Stimulated activated CD4-positive, alpha-beta T cell treated with anti-CD3 and anti-CD28 coated beads, Interleukin-2, amount 100 ng/mL, for 48 hours (primary cell): ENCODE measurements at regions not wholly inside any gene's neighbourhood (a gene's known extent, or its start where the extent isn't known, plus 50 kb on each side); places are given as distances from the start of the nearest gene placed in this dataset.
"Not testable (repeated sequence)": the region's sequence is repeated elsewhere in the genome, so short reads cannot be mapped to it uniquely, and the experiment has no call there.

Experiments used
- DNase-seq, 2 donors: peaks; one replicate each; pipeline ENCODE4 v3.0.0-alpha.2; 2020

GRCh38 chr3:21995079-21995607 lies 244.1 kb upstream of the ZNF385D start:
- DNase-seq, result no peak

GRCh38 chr3:22007368-22007767 lies 256.4 kb upstream of the ZNF385D start:
- DNase-seq, result no peak

- no peak for DNase-seq
These were observed 260.0 kb upstream of the ZNF385D start for GRCh38 chr3:22010997-22011396.

- DNase-seq, result no peak
These were observed 261.5 kb upstream of the ZNF385D start for GRCh38 chr3:22012471-22012870.

- no peak for DNase-seq
These were observed 262.6 kb upstream of the ZNF385D start for GRCh38 chr3:22013641-22014040.

GRCh38 chr3:22016197-22016596 lies 265.2 kb upstream of the ZNF385D start:
- no peak for DNase-seq

GRCh38 chr3:22024638-22025037 lies 273.6 kb upstream of the ZNF385D start:
- not testable (repeated sequence) for DNase-seq

- DNase-seq, result no peak
These were observed 278.5 kb upstream of the ZNF385D start for GRCh38 chr3:22029480-22029879.

- no peak for DNase-seq
These were observed 288.2 kb upstream of the ZNF385D start for GRCh38 chr3:22039161-22039560.

GRCh38 chr3:22040150-22040549 lies 289.1 kb upstream of the ZNF385D start:
- no peak for DNase-seq

- no peak for DNase-seq
These were observed 294.9 kb upstream of the ZNF385D start for GRCh38 chr3:22045882-22046281.

GRCh38 chr3:22063500-22063899 lies 312.5 kb upstream of the ZNF385D start:
- no peak for DNase-seq

GRCh38 chr3:22068619-22069018 lies 317.6 kb upstream of the ZNF385D start:
- no peak for DNase-seq

- DNase-seq, result no peak
These were observed 337.2 kb upstream of the ZNF385D start for GRCh38 chr3:22088204-22088603.

GRCh38 chr3:22089284-22089683 lies 338.3 kb upstream of the ZNF385D start:
- DNase-seq, result no peak

GRCh38 chr3:22091329-22091728 lies 340.3 kb upstream of the ZNF385D start:
- no peak for DNase-seq

GRCh38 chr3:22098021-22098420 lies 347.0 kb upstream of the ZNF385D start:
- no peak for DNase-seq

- no peak for DNase-seq
These were observed 350.3 kb upstream of the ZNF385D start for GRCh38 chr3:22101351-22101750.

GRCh38 chr3:22101811-22102210 lies 350.8 kb upstream of the ZNF385D start:
- DNase-seq, result no peak

GRCh38 chr3:22103423-22103822 lies 352.4 kb upstream of the ZNF385D start:
- DNase-seq, result no peak

- no peak for DNase-seq
These were observed 355.3 kb upstream of the ZNF385D start for GRCh38 chr3:22106213-22106896.

GRCh38 chr3:22111226-22111625 lies 360.2 kb upstream of the ZNF385D start:
- no peak for DNase-seq

GRCh38 chr3:22113453-22113852 lies 362.4 kb upstream of the ZNF385D start:
- no peak for DNase-seq

GRCh38 chr3:22115581-22115980 lies 364.6 kb upstream of the ZNF385D start:
- no peak for DNase-seq

GRCh38 chr3:22117091-22117490 lies 366.1 kb upstream of the ZNF385D start:
- no peak for DNase-seq
